Endothelial cell of umbilical vein (primary cell): ENCODE measurements at regions not wholly inside any gene's neighbourhood (a gene's known extent, or its start where the extent isn't known, plus 50 kb on each side); places are given as distances from the start of the nearest gene placed in this dataset.

Experiments used
- BruUV-seq: library from RNA; stranded (reverse); fragments of 400-500 nt; replicated peaks from 2 replicates; lab custom pipeline; 2021; lab: Mats Ljungman, UMichigan
- CTCF ChIA-PET: fragments of 300-600, 350-600 bp; sonication (Branson Sonifier 250); formaldehyde crosslinking; loops from one replicate; lab custom pipeline; 2021; ENCODE audit warnings: antibody characterized with exemption, inconsistent platforms; lab: Charles Lee
- POLR2A ChIA-PET: fragments of 300-600, 350-600 bp; sonication (Branson Sonifier 250); formaldehyde crosslinking; loops from one replicate; lab custom pipeline; 2021; ENCODE audit warnings: antibody characterized with exemption, inconsistent platforms; lab: Charles Lee
- DNase-seq: peaks from one replicate; pipeline ENCODE4 v3.0.0-alpha.2; 2011; ENCODE audit warnings: low read depth, low spot score
- FAIRE-seq: peaks from 2 replicates; lab custom pipeline; 2011; peaks lifted over from hg19 to GRCh38; lab: Jason Lieb, UNC
- H2AFZ ChIP-seq: 2 replicates; pipeline ENCODE4 v1.6.0; 2012; ENCODE audit warnings: low read depth, low read length, control low read depth, inconsistent platforms
- H3K27ac ChIP-seq: 2 replicates; pipeline ENCODE4 v1.5.1; 2011; ENCODE audit warnings: low read depth, mild to moderate bottlenecking, control low read depth, low read length, moderate library complexity; ENCODE audit not compliant: insufficient read depth
- H3K27me3 ChIP-seq, 2 experiments: 2 replicates each; pipeline versions ENCODE4 v1.6.0 to v1.6.1; 2011; ENCODE audit warnings: low read length in 2 of 2, mixed read lengths in 1 of 2; ENCODE audit not compliant: control insufficient read depth in 2 of 2, insufficient read depth in 2 of 2
- H3K36me3 ChIP-seq, 2 experiments: 2 replicates in 1 of 2; 3 replicates in 1 of 2; pipeline ENCODE4 v1.5.1; 2011; ENCODE audit warnings: low read length in 2 of 2, mild to moderate bottlenecking in 1 of 2, moderate library complexity in 1 of 2; ENCODE audit not compliant: control insufficient read depth in 2 of 2, insufficient read depth in 2 of 2; ENCODE audit errors: extremely low read depth in 1 of 2
- H3K4me1 ChIP-seq: 3 replicates; pipeline ENCODE4 v1.5.1; 2011; ENCODE audit warnings: mild to moderate bottlenecking, low read length; ENCODE audit not compliant: control insufficient read depth, insufficient read depth; ENCODE audit errors: extremely low read depth
- H3K4me2 ChIP-seq: 2 replicates; pipeline ENCODE4 v1.6.1; 2011; ENCODE audit warnings: low read length, control low read depth, mixed read lengths; ENCODE audit not compliant: insufficient read depth
- H3K4me3 ChIP-seq, 3 experiments: fragments of 200-600 bp in 1 of 3; sonication (generic), shearing (Covaris generic) in 1 of 3; replicated peaks in 1 of 3; 2 replicates each; pipeline ENCODE4 v1.5.1; 2011 to 2016; ENCODE audit warnings: control low read depth in 3 of 3, low read length in 3 of 3, mild to moderate bottlenecking in 2 of 3, inconsistent platforms in 1 of 3, low read depth in 1 of 3, moderate library complexity in 1 of 3; ENCODE audit not compliant: insufficient read depth in 1 of 3
- H3K79me2 ChIP-seq: 2 replicates; pipeline ENCODE4 v1.6.0; 2012; ENCODE audit warnings: low read length, inconsistent platforms; ENCODE audit not compliant: control insufficient read depth, insufficient read depth
- H3K9ac ChIP-seq: replicated peaks from 2 replicates; pipeline ENCODE3; 2011; ENCODE audit warnings: low read length, control low read depth; ENCODE audit not compliant: insufficient read depth; ENCODE audit errors: extremely low read depth
- H3K9me1 ChIP-seq: replicated peaks from 3 replicates; pipeline ENCODE4 v1.6.0; 2011; ENCODE audit warnings: mild to moderate bottlenecking, low read length; ENCODE audit not compliant: control insufficient read depth, insufficient read depth; ENCODE audit errors: extremely low read depth
- H3K9me3 ChIP-seq: replicated peaks from 2 replicates; pipeline ENCODE4 v1.5.1; 2012; ENCODE audit warnings: low read length, inconsistent platforms; ENCODE audit not compliant: control insufficient read depth, insufficient read depth
- H4K20me1 ChIP-seq: replicated peaks from 2 replicates; pipeline ENCODE3; 2011; ENCODE audit warnings: mild to moderate bottlenecking, low read length; ENCODE audit not compliant: control insufficient read depth, insufficient read depth; ENCODE audit errors: extremely low read depth
- CTCF ChIP-seq, 2 donors: IDR thresholded peaks; 1 replicate in 1 of 2; 2 replicates in 1 of 2; pipeline ENCODE4 v1.5.1; 2011; ENCODE audit warnings: low read length in 2 of 2, mild to moderate bottlenecking in 2 of 2, moderate library complexity in 2 of 2, control low read depth in 1 of 2, inconsistent platforms in 1 of 2, low read depth in 1 of 2; ENCODE audit not compliant: insufficient read depth in 1 of 2; ENCODE audit errors: extremely low read depth in 1 of 2
- EZH2 ChIP-seq: IDR thresholded peaks from 2 replicates; pipeline ENCODE4 v1.6.1; 2012; ENCODE audit warnings: borderline replicate concordance, low read depth, mild to moderate bottlenecking, moderate library complexity, low read length, inconsistent platforms; ENCODE audit not compliant: severe bottlenecking
- GATA2 ChIP-seq: IDR thresholded peaks from 2 replicates; pipeline ENCODE4 v1.7.0; 2011; ENCODE audit warnings: low read depth, mild to moderate bottlenecking, moderate library complexity, mixed read lengths, low read length; ENCODE audit not compliant: insufficient read length, insufficient read depth
- JUN ChIP-seq: IDR thresholded peaks from 2 replicates; pipeline ENCODE4 v1.6.1; 2011; ENCODE audit warnings: borderline replicate concordance, low read depth; ENCODE audit not compliant: insufficient read length, insufficient read depth
- MYC ChIP-seq: IDR thresholded peaks from one replicate; pipeline ENCODE4 v1.6.1; 2011; ENCODE audit warnings: mild to moderate bottlenecking, low read depth, low read length
- POLR2A ChIP-seq: IDR thresholded peaks from 2 replicates; pipeline ENCODE4 v1.6.1; 2012; ENCODE audit warnings: low read depth, mild to moderate bottlenecking, control low read depth, low read length
- POLR2AphosphoS5 ChIP-seq: IDR thresholded peaks from 2 replicates; pipeline ENCODE4 v1.6.1; 2012; ENCODE audit warnings: low read depth, mild to moderate bottlenecking, control low read depth, low read length, moderate library complexity; ENCODE audit not compliant: insufficient read depth
- dilution Hi-C: fragments of 300-500 bp; cut with MboI; formaldehyde crosslinking; loops from one replicate; pipeline ENCODE4 v1.15.0; 2019; ENCODE audit warnings: low sequenced_read_pairs; ENCODE audit not compliant: extremely low pct_ligation_motif_present
- intact Hi-C: fragments of 100-400 bp; cut with micrococcal nuclease; formaldehyde crosslinking; loops from one replicate; pipeline ENCODE4 v1.10.0; 2022

DNA sequence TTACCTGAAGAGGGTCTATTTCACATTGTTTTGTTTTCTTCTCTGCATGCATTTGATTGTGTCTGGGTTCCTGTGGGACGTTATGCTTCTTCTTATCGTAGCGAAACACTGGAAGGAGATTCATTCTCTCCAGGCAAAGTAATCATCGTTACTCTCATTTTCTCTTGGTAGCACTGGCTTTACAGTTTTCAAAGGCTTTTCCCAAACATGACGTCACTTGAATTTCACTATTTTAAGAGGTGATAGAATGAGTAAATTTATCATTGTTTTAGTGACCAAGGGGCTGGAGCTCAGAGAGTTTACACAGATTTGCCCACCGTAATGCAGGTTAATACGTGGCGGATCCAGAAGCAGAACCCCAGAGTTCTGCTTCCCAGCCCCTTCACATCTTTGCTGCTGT lies 391.4 kb downstream of the DCDC2C start:
- CTCF ChIA-PET = no interaction called here

More for the DNA sequence above, 391.4 kb downstream of the DCDC2C start:
- intact Hi-C loops = no loop called here
- no peaks in the 10 kb centered on the region for H4K20me1 ChIP-seq
- H3K4me3 ChIP-seq = no peak overlapping the region
- dilution Hi-C loops = no loop called here
- TF ChIP-seq POLR2AphosphoS5 = no peak
- no peak for TF ChIP-seq JUN
- no peak for TF ChIP-seq MYC
- no peak for TF ChIP-seq POLR2A
- TF ChIP-seq GATA2 = no peak
- no peak for TF ChIP-seq EZH2
- no peak for TF ChIP-seq CTCF (IDR thresholded peaks at IDR 0.05; ENCODE audit: extremely low read depth in 1 of 2, insufficient read depth in 1 of 2, low read depth in 1 of 2, low read length in 2 of 2)
- no peaks in the 10 kb centered on the region for H3K4me1 ChIP-seq
- H3K79me2 ChIP-seq = no peaks in the 10 kb centered on the region
- no peak for DNase-seq
- no peak overlapping the region for H2AFZ ChIP-seq
- H3K9ac ChIP-seq = no peak overlapping the region
- no peaks in the 10 kb centered on the region for H3K9me1 ChIP-seq
- POLR2A ChIA-PET = no interaction called here
- no TSS peak for BruUV-seq
- no peaks in the 10 kb centered on the region for H3K9me3 ChIP-seq
- no peak overlapping the region for H3K27ac ChIP-seq
- no peaks in the 10 kb centered on the region for H3K27me3 ChIP-seq
- H3K4me2 ChIP-seq = no peak overlapping the region
- H3K36me3 ChIP-seq = no peaks in the 10 kb centered on the region
- no peak for FAIRE-seq
